ENCODE measurements at regions not wholly inside any gene's neighbourhood (a gene's known extent, or its start where the extent isn't known, plus 50 kb on each side); places are given as distances from the start of the nearest gene placed in this dataset.

GRCh38 chr18:78643004-78643403 lies 336.6 kb upstream of the SALL3 start:
- TF ChIP-seq EZH2 (IDR thresholded peaks at IDR 0.05; ENCODE audit: low read length) (no peak), CTCF (optimal IDR thresholded peaks at IDR 0.05 in 1 of 3, IDR thresholded peaks at IDR 0.05 in 1 of 3, conservative IDR thresholded peaks at IDR 0.05 in 1 of 3; ENCODE audit: extremely low read depth in 1 of 3, insufficient read depth in 2 of 3, low read length in 3 of 3) (no peak)

Data from keratinocyte (primary cell).